ENCODE measurements at regions not wholly inside any gene's neighbourhood (a gene's known extent, or its start where the extent isn't known, plus 50 kb on each side); places are given as distances from the start of the nearest gene placed in this dataset.

- no peak for TF ChIP-seq CTCF (optimal IDR thresholded peaks at IDR 0.05 in 1 of 3, IDR thresholded peaks at IDR 0.05 in 1 of 3, conservative IDR thresholded peaks at IDR 0.05 in 1 of 3; ENCODE audit: extremely low read depth in 1 of 3, insufficient read depth in 2 of 3, low read length in 3 of 3)
- no peak for TF ChIP-seq EZH2 (IDR thresholded peaks at IDR 0.05; ENCODE audit: low read length)
These were observed 434.6 kb upstream of the NXPH2 start for GRCh38 chr2:139214801-139215200.
